GM10266 (cell line): ENCODE measurements at regions not wholly inside any gene's neighbourhood (a gene's known extent, or its start where the extent isn't known, plus 50 kb on each side); places are given as distances from the start of the nearest gene placed in this dataset.

Source experiments
- DNase-seq: peaks from one replicate; pipeline ENCODE4 v3.0.0; 2012; ENCODE audit errors: extremely low spot score
- CTCF ChIP-seq: IDR thresholded peaks from 2 replicates; pipeline ENCODE4 v1.5.1; 2012; ENCODE audit warnings: mild to moderate bottlenecking, low read depth; ENCODE audit not compliant: control insufficient read depth, insufficient read depth; ENCODE audit errors: missing control alignments

GRCh38 chr18:43760010-43760409, 482.7 kb upstream of the SYT4 start:
- no peak for DNase-seq
- TF ChIP-seq CTCF, result no peak

- no peak for TF ChIP-seq CTCF
- no peak for DNase-seq
Observed at GRCh38 chr18:43772907-43773306, 495.6 kb upstream of the SYT4 start.

DNA sequence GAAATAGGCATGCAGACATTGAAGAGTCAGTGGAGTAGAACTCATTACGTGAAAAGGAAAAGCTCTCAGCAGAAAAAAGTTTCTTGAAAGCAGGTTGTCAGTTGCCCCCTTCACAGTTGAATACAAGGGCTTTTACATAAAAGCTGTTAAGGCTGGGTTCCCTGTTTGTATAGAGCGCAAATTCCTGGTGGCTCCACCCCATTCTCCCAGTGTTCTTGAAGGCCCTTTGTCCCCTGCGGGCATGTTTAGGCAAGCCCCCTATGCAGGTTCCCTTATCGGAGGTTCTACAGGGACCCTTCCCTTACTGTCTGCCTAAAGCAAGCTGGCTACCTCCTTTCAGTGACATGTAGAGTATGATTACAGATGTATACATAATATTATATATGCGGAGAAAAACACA, 497.2 kb upstream of the SYT4 start:
- no peak for TF ChIP-seq CTCF
- no peak for DNase-seq

DNA sequence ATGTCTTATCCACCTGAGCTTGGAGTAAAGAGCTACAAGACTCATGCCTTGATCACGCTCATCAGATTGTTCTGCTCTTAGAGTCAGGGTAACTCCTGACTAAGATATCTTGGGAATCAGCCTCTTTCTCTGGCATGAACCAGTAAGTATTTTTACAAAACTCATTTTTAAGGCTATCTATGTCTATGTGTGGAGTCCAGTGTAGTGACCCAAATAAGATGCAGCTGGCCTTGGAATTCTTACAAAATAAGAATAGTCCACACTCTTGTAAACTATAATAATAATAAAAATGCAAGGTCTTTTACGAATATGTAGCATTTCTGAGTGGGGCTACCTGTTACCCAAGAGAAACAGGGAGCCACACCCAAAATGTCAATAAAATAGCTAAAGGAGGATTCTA, 498.3 kb upstream of the SYT4 start:
- no peak for TF ChIP-seq CTCF
- DNase-seq, result no peak

DNA sequence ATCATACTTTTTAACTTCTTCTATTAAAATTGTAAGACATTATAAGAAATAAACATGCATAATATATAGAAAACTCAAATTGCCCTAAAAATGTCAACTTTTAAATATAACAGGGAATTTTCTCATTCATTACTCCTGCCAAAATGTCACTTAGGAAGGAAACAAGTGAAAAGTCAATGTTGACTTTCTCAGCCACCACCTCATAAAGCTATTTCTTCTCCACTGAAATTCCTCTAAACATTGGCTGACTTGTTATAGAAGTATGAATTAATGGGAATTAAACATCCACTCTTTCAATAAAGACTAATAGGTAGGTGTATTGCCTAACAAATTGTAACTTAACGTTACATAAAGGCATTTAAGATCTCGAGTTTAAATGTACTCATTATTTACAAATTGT, 499.7 kb upstream of the SYT4 start:
- TF ChIP-seq CTCF, result no peak
- no peak for DNase-seq

GRCh38 chr18:43777636-43778304, 500.5 kb upstream of the SYT4 start:
- TF ChIP-seq CTCF, result no peak
- DNase-seq, result no peak

- TF ChIP-seq CTCF, result no peak
- no peak for DNase-seq
Observed at GRCh38 chr18:43780782-43781340, 503.6 kb upstream of the SYT4 start.
